Uterus (tissue), 3 donors: ENCODE measurements at regions not wholly inside any gene's neighbourhood (a gene's known extent, or its start where the extent isn't known, plus 50 kb on each side); places are given as distances from the start of the nearest gene placed in this dataset.

Experiments used
- DNase-seq, 2 donors: peaks; one replicate each; pipeline ENCODE4 v3.0.0-alpha.2; 2019 to 2020
- H3K27ac ChIP-seq, 2 donors: fragments of 200-600 bp; sonication (generic); 1 replicate in 1 of 2; 2 replicates in 1 of 2; pipeline ENCODE4 v1.5.1; 2016 to 2018
- H3K27me3 ChIP-seq, 2 donors: fragments of 200-600 bp; sonication (generic); one replicate each; pipeline ENCODE4 v1.5.1; 2018 to 2019; ENCODE audit warnings: control low read depth in 1 of 2
- H3K36me3 ChIP-seq, 2 donors: fragments of 200-600 bp; sonication (generic); one replicate each; pipeline ENCODE4 v1.5.1; 2019; ENCODE audit warnings: control low read depth in 1 of 2
- H3K4me1 ChIP-seq, 2 donors: fragments of 200-600 bp; sonication (generic); one replicate each; pipeline ENCODE4 v1.5.1; 2018 to 2019; ENCODE audit warnings: control low read depth in 1 of 2
- H3K4me3 ChIP-seq, 2 donors: fragments of 200-600 bp; sonication (generic); 1 replicate in 1 of 2; 2 replicates in 1 of 2; pipeline ENCODE4 v1.5.1; 2018 to 2019; ENCODE audit warnings: mild to moderate bottlenecking in 1 of 2
- H3K9me3 ChIP-seq, 2 donors: fragments of 200-600 bp; sonication (generic); one replicate each; pipeline ENCODE4 v1.5.1; 2019; ENCODE audit warnings: control low read depth in 1 of 2
- CTCF ChIP-seq, 4 experiments: fragments of 200-600 bp in 2 of 4; fragments of 450-650 bp in 2 of 4; sonication (generic) in 2 of 4; IDR thresholded peaks; one replicate each; pipeline ENCODE4 v1.5.1; 2016 to 2019; ENCODE audit warnings: antibody characterized with exemption in 4 of 4, mild to moderate bottlenecking in 2 of 4, moderate library complexity in 1 of 4
- POLR2A ChIP-seq, 2 donors: fragments of 450-650 bp; IDR thresholded peaks; one replicate each; pipeline ENCODE4 v1.6.1; 2016; ENCODE audit warnings: antibody characterized with exemption in 2 of 2, mild to moderate bottlenecking in 1 of 2, moderate library complexity in 1 of 2
- intact Hi-C: fragments of 100-400 bp; cut with DNase I; formaldehyde crosslinking; loops from one replicate; pipeline ENCODE4 v1.15.1; 2023; ENCODE audit warnings: low total_unique reads
- donor health status: DM: yes; HTN: yes; CAD: no.

GRCh38 chr18:38587571-38587970 is 1022.0 kb upstream of the CELF4 start:
- Histone ChIP-seq H3K27ac (no peak overlapping the region), H3K4me3 (no peak overlapping the region), H3K9me3 (no peaks in the 10 kb centered on the region), H3K4me1 (no peaks in the 10 kb centered on the region), H3K36me3 (no peaks in the 10 kb centered on the region), H3K27me3 (no peaks in the 10 kb centered on the region)
- TF ChIP-seq POLR2A (IDR thresholded peaks at IDR 0.05) (no peak), CTCF (IDR thresholded peaks at IDR 0.05) (no peak)
- intact Hi-C loops = no loop called here
- DNase-seq = no peak

GRCh38 chr18:38586327-38586726 is 1020.7 kb upstream of the CELF4 start:
- no peaks in the 10 kb centered on the region for H3K27me3 ChIP-seq
- H3K9me3 ChIP-seq = no peaks in the 10 kb centered on the region
- no peak for TF ChIP-seq CTCF (IDR thresholded peaks at IDR 0.05)
- TF ChIP-seq POLR2A (IDR thresholded peaks at IDR 0.05) = no peak
- H3K36me3 ChIP-seq = no peaks in the 10 kb centered on the region
- H3K27ac ChIP-seq = no peak overlapping the region
- H3K4me1 ChIP-seq = no peaks in the 10 kb centered on the region
- no peak overlapping the region for H3K4me3 ChIP-seq
- DNase-seq = no peak
- intact Hi-C loops = no loop called here

GRCh38 chr18:38579764-38580163 is 1014.2 kb upstream of the CELF4 start:
- no peak overlapping the region for H3K4me3 ChIP-seq
- intact Hi-C loops = no loop called here
- no peaks in the 10 kb centered on the region for H3K4me1 ChIP-seq
- no peaks in the 10 kb centered on the region for H3K36me3 ChIP-seq
- H3K27me3 ChIP-seq = no peaks in the 10 kb centered on the region
- H3K27ac ChIP-seq = no peak overlapping the region
- DNase-seq = no peak
- TF ChIP-seq CTCF (IDR thresholded peaks at IDR 0.05) (no peak), POLR2A (IDR thresholded peaks at IDR 0.05) (no peak)
- no peaks in the 10 kb centered on the region for H3K9me3 ChIP-seq

GRCh38 chr18:38576916-38577315 is 1011.3 kb upstream of the CELF4 start:
- H3K27me3 ChIP-seq = no peaks in the 10 kb centered on the region
- H3K4me1 ChIP-seq = no peaks in the 10 kb centered on the region
- no peak overlapping the region for H3K4me3 ChIP-seq
- H3K36me3 ChIP-seq = no peaks in the 10 kb centered on the region
- no peaks in the 10 kb centered on the region for H3K9me3 ChIP-seq
- TF ChIP-seq POLR2A (IDR thresholded peaks at IDR 0.05) = no peak
- TF ChIP-seq CTCF (IDR thresholded peaks at IDR 0.05) = no peak
- no peak for DNase-seq
- intact Hi-C loops = no loop called here
- no peak overlapping the region for H3K27ac ChIP-seq

GRCh38 chr18:38576349-38576748 is 1010.8 kb upstream of the CELF4 start:
- no peaks in the 10 kb centered on the region for H3K4me1 ChIP-seq
- no peaks in the 10 kb centered on the region for H3K27me3 ChIP-seq
- no peak overlapping the region for H3K27ac ChIP-seq
- H3K4me3 ChIP-seq = no peak overlapping the region
- TF ChIP-seq CTCF (IDR thresholded peaks at IDR 0.05) (no peak), POLR2A (IDR thresholded peaks at IDR 0.05) (no peak)
- intact Hi-C loops = no loop called here
- H3K36me3 ChIP-seq = no peaks in the 10 kb centered on the region
- H3K9me3 ChIP-seq = no peaks in the 10 kb centered on the region
- DNase-seq = no peak
